RPMI7951 (cell line): ENCODE measurements at regions not wholly inside any gene's neighbourhood (a gene's known extent, or its start where the extent isn't known, plus 50 kb on each side); places are given as distances from the start of the nearest gene placed in this dataset.

Experiments used
- DNase-seq: peaks from one replicate; pipeline ENCODE4 v3.0.0-alpha.2; 2012; ENCODE audit warnings: low read depth

GRCh38 chr1:201686714-201687455, 142.1 kb upstream of the IPO9 start:
- DNase-seq = no peak

GRCh38 chr1:201688514-201688913, 140.4 kb upstream of the IPO9 start:
- no peak for DNase-seq

GRCh38 chr1:201689647-201690046, 139.3 kb upstream of the IPO9 start:
- no peak for DNase-seq

- no peak for DNase-seq
These were observed 138.4 kb upstream of the IPO9 start for GRCh38 chr1:201690528-201690927.

- DNase-seq = no peak
These were observed 137.0 kb upstream of the IPO9 start for GRCh38 chr1:201691716-201692554.

GRCh38 chr1:201692555-201693394, 136.2 kb upstream of the IPO9 start:
- no peak for DNase-seq

GRCh38 chr1:201693890-201694607, 134.9 kb upstream of the IPO9 start:
- DNase-seq = no peak

- no peak for DNase-seq
These were observed 134.2 kb upstream of the IPO9 start for GRCh38 chr1:201694608-201695335.

GRCh38 chr1:201695607-201696006, 133.3 kb upstream of the IPO9 start:
- no peak for DNase-seq

- peak; percentile 98 for DNase-seq
These were observed 132.7 kb upstream of the IPO9 start for GRCh38 chr1:201696217-201696761.

GRCh38 chr1:201697174-201697573, 131.8 kb upstream of the IPO9 start:
- DNase-seq = no peak

- no peak for DNase-seq
These were observed 127.1 kb upstream of the IPO9 start for GRCh38 chr1:201701831-201702230.

GRCh38 chr1:201702936-201703335, 126.0 kb upstream of the IPO9 start:
- peak; percentile 75 for DNase-seq

- DNase-seq = peak; percentile 91
These were observed 125.1 kb upstream of the IPO9 start for GRCh38 chr1:201703621-201704438.

- DNase-seq = no peak
These were observed 124.5 kb upstream of the IPO9 start for GRCh38 chr1:201704439-201704792.

- DNase-seq = no peak
These were observed 123.6 kb upstream of the IPO9 start for GRCh38 chr1:201705389-201705788.

GRCh38 chr1:201706109-201706508, 122.8 kb upstream of the IPO9 start:
- no peak for DNase-seq

- DNase-seq = no peak
These were observed 121.9 kb upstream of the IPO9 start for GRCh38 chr1:201707027-201707426.

- DNase-seq = no peak
These were observed 121.3 kb upstream of the IPO9 start for GRCh38 chr1:201707656-201708055.

GRCh38 chr1:201708085-201708512, 120.9 kb upstream of the IPO9 start:
- DNase-seq = peak; percentile 67
